ENCODE measurements at regions not wholly inside any gene's neighbourhood (a gene's known extent, or its start where the extent isn't known, plus 50 kb on each side); places are given as distances from the start of the nearest gene placed in this dataset.
A peak's percentile ranks its signal among the peaks of the same experiment; 100 is the strongest.
"Not testable (repeated sequence)": the region's sequence is repeated elsewhere in the genome, so short reads cannot be mapped to it uniquely, and the experiment has no call there.

DNA sequence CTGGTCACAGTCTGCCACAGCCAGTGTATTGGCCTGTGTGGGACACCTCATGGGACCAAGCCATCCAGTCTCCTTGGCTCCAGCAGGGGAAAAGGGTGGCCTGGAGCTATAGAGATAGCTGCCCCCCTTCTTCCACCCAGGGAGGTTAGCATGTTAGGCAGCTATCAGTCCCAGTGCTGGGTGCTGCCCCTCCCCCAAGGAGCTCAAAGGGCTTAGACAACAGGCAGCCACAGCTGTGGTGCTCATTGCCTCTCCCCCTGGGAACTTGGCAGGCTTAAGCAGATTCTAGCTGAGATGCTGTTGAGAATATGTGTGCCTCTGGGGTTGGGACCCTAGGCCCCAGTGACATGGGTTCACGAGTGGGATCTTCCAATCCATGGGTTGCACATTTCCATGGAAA, 226.0 kb upstream of the PTGER4 start:
- no peak for DNase-seq

DNA sequence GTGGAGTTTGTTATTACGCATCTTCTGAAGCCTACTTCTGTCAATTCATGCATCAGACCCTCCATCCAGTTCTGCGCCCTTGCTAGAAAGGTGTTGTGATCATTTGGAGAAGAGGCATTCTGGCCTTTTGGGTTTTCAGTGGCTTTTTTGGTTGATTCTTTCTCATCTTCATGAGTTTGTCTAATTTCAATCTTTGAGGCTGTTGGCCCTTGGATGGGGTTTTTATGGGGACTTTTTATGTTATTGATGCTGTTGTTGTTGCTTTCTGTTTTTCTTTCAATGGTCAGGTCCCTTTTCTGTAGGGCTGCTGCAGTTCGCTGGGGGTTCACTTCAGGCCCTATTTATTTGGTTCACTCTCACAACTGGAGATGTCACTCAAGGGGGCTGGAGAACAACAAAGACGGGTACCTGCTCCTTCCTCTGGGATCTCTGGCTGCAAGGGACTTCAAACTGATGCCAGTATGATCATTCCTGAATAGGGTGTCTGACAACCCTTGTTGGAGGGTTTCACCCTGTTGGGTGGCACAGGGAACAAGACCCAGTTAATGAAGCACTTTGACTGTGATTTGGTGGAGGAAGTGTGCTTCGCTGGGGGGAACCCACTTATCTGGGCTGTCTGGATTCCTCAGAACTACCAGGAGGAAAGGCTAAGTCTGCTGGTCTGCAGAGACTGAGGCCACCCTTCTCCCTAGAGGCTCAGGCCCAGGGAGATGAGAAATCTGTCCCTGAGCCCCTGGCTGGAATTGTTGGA, 226.7 kb upstream of the PTGER4 start:
- no peak for DNase-seq

DNA sequence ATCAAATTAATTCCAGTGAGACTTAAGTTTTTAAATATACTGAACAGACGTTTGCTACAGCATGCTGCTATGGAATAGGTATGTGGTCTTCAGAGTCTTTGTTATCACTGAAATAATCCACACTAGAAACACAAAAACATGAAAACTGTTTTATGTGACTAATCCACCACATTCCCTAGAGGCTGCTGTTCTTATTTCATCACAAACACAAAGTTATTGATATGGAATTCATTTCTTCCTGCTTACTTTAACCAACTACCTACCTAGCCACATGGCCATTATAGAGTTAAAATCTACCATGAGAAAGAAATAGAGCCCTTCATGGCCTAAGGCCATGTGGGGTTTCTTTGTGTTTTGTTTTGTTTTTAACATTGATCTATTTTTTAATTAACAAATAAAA, 232.3 kb upstream of the PTGER4 start:
- DNase-seq = no peak

DNA sequence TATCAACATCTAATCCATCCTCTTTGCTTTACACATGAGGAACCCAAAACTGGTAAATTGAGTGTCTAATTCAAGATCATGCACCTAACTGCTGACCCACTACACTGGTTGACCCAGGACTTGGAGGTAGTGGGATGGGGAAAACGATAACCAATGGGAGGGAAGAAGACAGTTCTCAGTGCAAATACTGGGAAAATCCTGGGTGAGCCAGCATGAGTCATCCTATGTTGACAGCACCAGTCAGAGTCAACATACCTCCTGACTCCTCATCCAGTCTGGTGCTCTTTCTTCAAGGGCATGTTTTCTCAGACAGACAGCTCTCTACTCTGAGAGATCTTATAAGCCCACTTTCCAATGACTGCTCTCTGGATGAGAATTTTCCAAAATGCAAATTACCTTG, 232.8 kb upstream of the PTGER4 start:
- DNase-seq = peak in 1 of 2 donors; percentile 18

- peak in 1 of 2 donors; percentile 23 for DNase-seq
Measured at GRCh38 chr5:40442346-40442745, 237.4 kb upstream of the PTGER4 start.

- DNase-seq = peak; percentile 36 to 49
Measured at GRCh38 chr5:40441733-40442132, 238.0 kb upstream of the PTGER4 start.

DNA sequence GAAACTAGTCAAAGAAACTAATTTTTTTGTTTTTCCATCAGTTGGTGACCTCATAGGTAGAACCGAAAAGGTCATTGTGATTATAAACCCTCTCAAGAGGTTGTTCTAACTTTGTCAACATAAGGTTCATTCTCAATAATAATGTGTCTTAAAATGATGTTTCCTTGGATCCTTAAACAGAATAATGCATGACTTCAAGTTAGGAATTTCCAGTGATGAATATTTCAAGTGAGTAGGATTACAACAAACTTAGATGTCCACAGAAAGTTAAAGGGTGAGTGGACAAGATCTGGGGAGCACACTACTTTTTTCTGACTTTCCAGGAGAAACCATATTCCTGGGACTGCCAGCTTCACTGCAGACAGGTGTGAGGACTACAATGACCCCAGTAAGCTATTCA, 239.0 kb upstream of the PTGER4 start:
- DNase-seq = no peak

- peak; percentile 37 to 48 for DNase-seq
Measured at GRCh38 chr5:40439103-40439502, 240.6 kb upstream of the PTGER4 start.

GRCh38 chr5:40438646-40439045, 241.1 kb upstream of the PTGER4 start:
- DNase-seq = not testable (repeated sequence)

- DNase-seq = peak; percentile 51 to 68
Measured at GRCh38 chr5:40437452-40437861, 242.3 kb upstream of the PTGER4 start.

GRCh38 chr5:40436535-40437237, 243.0 kb upstream of the PTGER4 start:
- peak; percentile 60 to 65 for DNase-seq

- not testable (repeated sequence) for DNase-seq
Measured at GRCh38 chr5:40435706-40436105, 244.0 kb upstream of the PTGER4 start.

DNA sequence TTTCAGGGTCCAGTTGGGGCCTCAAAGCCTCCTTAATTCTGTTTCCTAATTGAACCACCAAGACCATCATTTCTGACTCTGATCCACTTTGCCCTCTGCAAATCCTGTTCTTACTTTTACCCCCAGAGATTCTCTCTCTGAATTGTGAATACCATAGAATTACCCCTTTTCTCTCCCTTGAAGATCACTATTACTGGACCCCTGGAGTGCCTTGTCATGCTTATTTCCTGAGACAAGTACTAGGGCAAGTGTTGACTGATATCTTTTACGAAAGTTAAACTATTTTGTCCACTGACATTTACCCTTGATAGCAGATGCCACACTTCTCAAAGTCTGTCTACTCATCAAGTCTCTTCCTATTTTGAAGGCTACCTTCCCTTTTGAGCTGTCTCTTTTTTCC, 246.9 kb upstream of the PTGER4 start:
- no peak for DNase-seq

DNA sequence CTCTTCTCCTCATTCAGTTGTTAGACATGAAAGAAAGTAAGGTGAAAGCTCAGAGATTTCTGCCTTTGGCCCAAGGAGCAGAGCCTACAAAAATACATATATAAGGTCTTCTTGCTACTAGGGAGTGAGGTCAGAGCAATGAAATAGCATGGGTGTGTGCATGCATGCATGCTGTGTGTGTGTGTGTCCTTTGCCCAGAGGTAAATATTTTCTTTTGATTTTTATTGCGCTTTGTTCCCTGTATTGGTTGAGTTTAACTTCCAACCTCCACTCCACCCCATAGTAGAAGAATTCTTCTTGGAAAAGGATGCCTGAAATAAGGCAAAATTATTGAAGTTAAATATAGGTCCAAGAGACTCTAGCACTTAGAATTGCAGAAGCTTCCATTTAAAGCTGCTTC, 248.0 kb upstream of the PTGER4 start:
- no peak for DNase-seq

DNA sequence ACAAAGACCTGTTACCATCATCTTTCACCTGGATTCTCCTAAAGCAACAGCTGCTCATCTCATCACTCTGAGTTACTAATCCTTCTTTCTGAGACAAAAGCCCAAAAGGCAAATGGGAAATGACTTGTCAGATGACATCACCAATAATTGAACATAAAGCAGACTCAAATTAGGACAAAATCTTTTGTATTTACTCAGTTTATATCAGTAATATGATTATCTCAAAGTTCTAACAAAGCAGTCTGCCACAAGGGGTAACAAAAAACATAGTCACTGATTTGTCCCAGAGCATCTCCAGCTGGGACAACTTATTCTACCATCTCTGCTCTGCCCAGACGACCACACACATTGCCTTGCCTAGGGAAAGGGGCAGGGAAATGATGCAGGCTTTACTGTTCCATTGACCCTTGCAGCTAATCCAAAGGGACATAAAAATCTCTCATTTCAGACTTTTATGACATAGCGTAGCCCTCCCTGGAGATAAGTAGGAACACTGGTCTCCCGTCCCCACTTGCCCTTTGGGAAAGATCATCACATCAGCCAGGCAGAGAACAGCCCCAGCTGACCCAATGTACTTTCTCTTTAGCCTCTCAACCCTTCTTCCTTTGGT, 249.5 kb upstream of the PTGER4 start:
- DNase-seq = no peak

DNA sequence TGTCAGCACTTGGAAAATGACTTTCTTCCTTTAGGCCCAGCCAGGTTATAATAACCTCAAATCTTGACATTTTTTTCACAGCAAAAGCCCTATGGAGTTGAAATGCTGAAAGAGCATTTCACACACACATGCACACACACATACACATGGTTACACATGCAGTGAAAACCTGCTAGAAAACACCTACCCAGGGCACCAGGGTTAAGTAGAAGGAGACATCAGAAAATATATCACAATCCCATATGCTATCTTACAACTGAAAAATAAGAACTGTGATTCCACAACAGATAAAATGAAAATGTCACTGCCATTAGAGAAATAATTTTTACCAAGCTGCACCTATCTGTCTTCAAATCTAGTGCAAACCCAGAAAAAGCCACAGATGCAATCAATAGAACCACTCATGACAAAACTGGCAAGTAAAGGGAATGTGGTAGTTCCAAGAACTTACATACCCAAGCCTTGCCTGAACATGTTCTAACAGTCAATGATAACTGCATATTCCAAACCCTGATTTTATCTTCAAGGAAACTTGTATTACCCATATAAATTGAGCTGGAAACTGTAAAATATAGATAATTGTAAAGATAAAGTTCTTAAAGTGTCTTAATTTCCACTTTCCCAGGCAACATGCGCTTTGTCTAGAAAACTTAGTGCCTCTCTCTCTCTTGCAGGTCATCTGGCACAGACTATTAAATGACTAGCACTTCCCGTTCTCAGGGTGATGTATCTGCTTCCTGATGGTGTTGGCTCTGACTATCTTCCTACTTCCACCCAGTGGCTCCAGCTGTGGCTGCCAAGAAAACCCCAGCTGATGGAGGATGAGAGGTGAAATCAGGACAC, 250.2 kb upstream of the PTGER4 start:
- peak; percentile 34 to 37 for DNase-seq

GRCh38 chr5:40428815-40429214, 250.9 kb upstream of the PTGER4 start:
- no peak for DNase-seq

- DNase-seq = peak; percentile 26 to 46
Measured at GRCh38 chr5:40428126-40428525, 251.6 kb upstream of the PTGER4 start.

- DNase-seq = not testable (repeated sequence)
Measured at GRCh38 chr5:40417046-40417810, 262.5 kb upstream of the PTGER4 start.

DNA sequence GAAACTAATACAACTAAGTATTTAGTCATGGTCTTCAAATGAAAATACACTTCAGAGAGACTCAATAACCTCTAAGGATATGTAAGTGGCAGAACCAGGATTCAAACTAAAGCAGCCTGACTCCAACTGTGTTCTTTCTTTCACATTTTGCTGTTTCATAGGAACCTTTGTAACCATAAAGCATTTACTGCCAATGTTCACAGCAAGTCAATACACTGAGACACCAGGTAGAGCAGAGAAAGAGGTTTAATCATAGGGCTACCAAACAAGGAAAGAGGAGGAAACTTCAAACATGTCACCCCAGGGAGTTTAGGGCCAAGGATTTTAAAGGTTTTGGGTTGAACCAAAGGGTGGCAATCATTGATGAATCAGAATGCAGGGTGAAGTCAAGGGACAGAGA, 263.1 kb upstream of the PTGER4 start:
- no peak for DNase-seq

GRCh38 chr5:40416098-40416497, 263.6 kb upstream of the PTGER4 start:
- no peak for DNase-seq

- DNase-seq = no peak
Measured at GRCh38 chr5:40414922-40415321, 264.8 kb upstream of the PTGER4 start.

All from CD4-positive, alpha-beta T cell treated with Interleukin-1 beta for 1 hour (primary cell).